ENCODE measurements at regions not wholly inside any gene's neighbourhood (a gene's known extent, or its start where the extent isn't known, plus 50 kb on each side); places are given as distances from the start of the nearest gene placed in this dataset.

- DNase-seq (ENCODE audit: extremely low spot score) = no peak
- no peaks in the 10 kb centered on the region for H3K4me1 ChIP-seq (ENCODE audit: insufficient read depth)
- no peak overlapping the region for H3K4me3 ChIP-seq (ENCODE audit: low read depth, low read length)
Measured at GRCh38 chr6:94463306-94463705, 1043.9 kb upstream of the EPHA7 start.

GRCh38 chr6:94462231-94462630 lies 1042.9 kb upstream of the EPHA7 start:
- DNase-seq (ENCODE audit: extremely low spot score) = no peak
- no peak overlapping the region for H3K27ac ChIP-seq (ENCODE audit: low read depth)

More at GRCh38 chr6:94463306-94463705, 1043.9 kb upstream of the EPHA7 start:
- Histone ChIP-seq H3K36me3 (ENCODE audit: insufficient read depth) (no peaks in the 10 kb centered on the region), H3K27ac (ENCODE audit: low read depth) (no peak overlapping the region)
- WGBS = 93% methylated on average over 1 of the region's 1 CpG

GRCh38 chr6:94456266-94456665 lies 1036.9 kb upstream of the EPHA7 start:
- WGBS = 46% methylated on average over 2 of the region's 2 CpGs
- H3K36me3 ChIP-seq (ENCODE audit: insufficient read depth) = no peaks in the 10 kb centered on the region
- H3K4me1 ChIP-seq (ENCODE audit: insufficient read depth) = peaks cover 1% of the 10 kb centered on the region
- H3K4me3 ChIP-seq (ENCODE audit: low read depth, low read length) = no peak overlapping the region
- no peak for DNase-seq (ENCODE audit: extremely low spot score)
- H3K27ac ChIP-seq (ENCODE audit: low read depth) = no peak overlapping the region

More at GRCh38 chr6:94462231-94462630, 1042.9 kb upstream of the EPHA7 start:
- H3K4me3 ChIP-seq (ENCODE audit: low read depth, low read length) = no peak overlapping the region
- no peaks in the 10 kb centered on the region for H3K4me1 ChIP-seq (ENCODE audit: insufficient read depth)
- H3K36me3 ChIP-seq (ENCODE audit: insufficient read depth) = no peaks in the 10 kb centered on the region

- DNase-seq (ENCODE audit: extremely low spot score) = no peak
- H3K36me3 ChIP-seq (ENCODE audit: insufficient read depth) = no peaks in the 10 kb centered on the region
- 25% methylated on average over 2 of the region's 2 CpGs for WGBS
- peaks cover 1% of the 10 kb centered on the region for H3K4me1 ChIP-seq (ENCODE audit: insufficient read depth)
- H3K27ac ChIP-seq (ENCODE audit: low read depth) = no peak overlapping the region
- no peak overlapping the region for H3K4me3 ChIP-seq (ENCODE audit: low read depth, low read length)
Measured at GRCh38 chr6:94454231-94454630, 1034.9 kb upstream of the EPHA7 start.

- no peak overlapping the region for H3K27ac ChIP-seq (ENCODE audit: low read depth)
- H3K36me3 ChIP-seq (ENCODE audit: insufficient read depth) = no peaks in the 10 kb centered on the region
- no peak overlapping the region for H3K4me3 ChIP-seq (ENCODE audit: low read depth, low read length)
- no peaks in the 10 kb centered on the region for H3K4me1 ChIP-seq (ENCODE audit: insufficient read depth)
- DNase-seq (ENCODE audit: extremely low spot score) = no peak
- 58% methylated on average over 3 of the region's 3 CpGs for WGBS
Measured at GRCh38 chr6:94446120-94446519, 1026.8 kb upstream of the EPHA7 start.

GRCh38 chr6:94443701-94444100 lies 1024.3 kb upstream of the EPHA7 start:
- H3K27ac ChIP-seq (ENCODE audit: low read depth) = no peak overlapping the region
- H3K4me3 ChIP-seq (ENCODE audit: low read depth, low read length) = no peak overlapping the region
- H3K36me3 ChIP-seq (ENCODE audit: insufficient read depth) = no peaks in the 10 kb centered on the region
- no peak for DNase-seq (ENCODE audit: extremely low spot score)
- 74% methylated on average over 2 of the region's 2 CpGs for WGBS
- no peaks in the 10 kb centered on the region for H3K4me1 ChIP-seq (ENCODE audit: insufficient read depth)

- Histone ChIP-seq H3K36me3 (ENCODE audit: insufficient read depth) (no peaks in the 10 kb centered on the region), H3K27ac (ENCODE audit: low read depth) (no peak overlapping the region), H3K4me3 (ENCODE audit: low read depth, low read length) (no peak overlapping the region), H3K4me1 (ENCODE audit: insufficient read depth) (no peaks in the 10 kb centered on the region)
- DNase-seq (ENCODE audit: extremely low spot score) = no peak
Measured at GRCh38 chr6:94424692-94425091, 1005.3 kb upstream of the EPHA7 start.

GRCh38 chr6:94417363-94417762 lies 998.0 kb upstream of the EPHA7 start:
- Histone ChIP-seq H3K4me1 (ENCODE audit: insufficient read depth) (no peaks in the 10 kb centered on the region), H3K36me3 (ENCODE audit: insufficient read depth) (no peaks in the 10 kb centered on the region), H3K4me3 (ENCODE audit: low read depth, low read length) (no peak overlapping the region), H3K27ac (ENCODE audit: low read depth) (no peak overlapping the region)
- DNase-seq (ENCODE audit: extremely low spot score) = no peak
- 86% methylated on average over 1 of the region's 1 CpG for WGBS

- WGBS = 82% methylated on average over 1 of the region's 1 CpG
- no peak overlapping the region for H3K4me3 ChIP-seq (ENCODE audit: low read depth, low read length)
- no peaks in the 10 kb centered on the region for H3K4me1 ChIP-seq (ENCODE audit: insufficient read depth)
- no peak overlapping the region for H3K27ac ChIP-seq (ENCODE audit: low read depth)
- H3K36me3 ChIP-seq (ENCODE audit: insufficient read depth) = no peaks in the 10 kb centered on the region
- DNase-seq (ENCODE audit: extremely low spot score) = no peak
Measured at GRCh38 chr6:94414041-94414440, 994.7 kb upstream of the EPHA7 start.

- H3K4me3 ChIP-seq (ENCODE audit: low read depth, low read length) = no peak overlapping the region
- WGBS = 34% methylated on average over 3 of the region's 3 CpGs
Measured at GRCh38 chr6:94401311-94401710, 982.0 kb upstream of the EPHA7 start.

GRCh38 chr6:94394822-94395221 lies 975.5 kb upstream of the EPHA7 start:
- Histone ChIP-seq H3K27ac (ENCODE audit: low read depth) (no peak overlapping the region), H3K4me1 (ENCODE audit: insufficient read depth) (no peaks in the 10 kb centered on the region), H3K4me3 (ENCODE audit: low read depth, low read length) (no peak overlapping the region), H3K36me3 (ENCODE audit: insufficient read depth) (no peaks in the 10 kb centered on the region)
- no peak for DNase-seq (ENCODE audit: extremely low spot score)
- WGBS = 82% methylated on average over 2 of the region's 2 CpGs

More at GRCh38 chr6:94401311-94401710, 982.0 kb upstream of the EPHA7 start:
- Histone ChIP-seq H3K27ac (ENCODE audit: low read depth) (no peak overlapping the region), H3K36me3 (ENCODE audit: insufficient read depth) (no peaks in the 10 kb centered on the region), H3K4me1 (ENCODE audit: insufficient read depth) (no peaks in the 10 kb centered on the region)
- no peak for DNase-seq (ENCODE audit: extremely low spot score)

- H3K4me3 ChIP-seq (ENCODE audit: low read depth, low read length) = no peak overlapping the region
- no peak overlapping the region for H3K27ac ChIP-seq (ENCODE audit: low read depth)
- no peaks in the 10 kb centered on the region for H3K4me1 ChIP-seq (ENCODE audit: insufficient read depth)
- DNase-seq (ENCODE audit: extremely low spot score) = no peak
- 84% methylated on average over 2 of the region's 2 CpGs for WGBS
- no peaks in the 10 kb centered on the region for H3K36me3 ChIP-seq (ENCODE audit: insufficient read depth)
Measured at GRCh38 chr6:94389218-94389617, 969.9 kb upstream of the EPHA7 start.

GRCh38 chr6:94377835-94378234 lies 958.5 kb upstream of the EPHA7 start:
- no peak for DNase-seq (ENCODE audit: extremely low spot score)
- H3K27ac ChIP-seq (ENCODE audit: low read depth) = no peak overlapping the region

GRCh38 chr6:94376876-94377275 lies 957.5 kb upstream of the EPHA7 start:
- 69% methylated on average over 1 of the region's 1 CpG for WGBS
- no peaks in the 10 kb centered on the region for H3K4me1 ChIP-seq (ENCODE audit: insufficient read depth)
- no peak for DNase-seq (ENCODE audit: extremely low spot score)
- no peaks in the 10 kb centered on the region for H3K36me3 ChIP-seq (ENCODE audit: insufficient read depth)
- H3K4me3 ChIP-seq (ENCODE audit: low read depth, low read length) = no peak overlapping the region
- H3K27ac ChIP-seq (ENCODE audit: low read depth) = no peak overlapping the region

More at GRCh38 chr6:94377835-94378234, 958.5 kb upstream of the EPHA7 start:
- H3K4me1 ChIP-seq (ENCODE audit: insufficient read depth) = no peaks in the 10 kb centered on the region
- H3K36me3 ChIP-seq (ENCODE audit: insufficient read depth) = no peaks in the 10 kb centered on the region
- no peak overlapping the region for H3K4me3 ChIP-seq (ENCODE audit: low read depth, low read length)
- WGBS = 68% methylated on average over 1 of the region's 1 CpG

- Histone ChIP-seq H3K4me3 (ENCODE audit: low read depth, low read length) (no peak overlapping the region), H3K36me3 (ENCODE audit: insufficient read depth) (no peaks in the 10 kb centered on the region), H3K27ac (ENCODE audit: low read depth) (no peak overlapping the region), H3K4me1 (ENCODE audit: insufficient read depth) (no peaks in the 10 kb centered on the region)
- DNase-seq (ENCODE audit: extremely low spot score) = no peak
Measured at GRCh38 chr6:94372229-94372628, 952.9 kb upstream of the EPHA7 start.

All from urinary bladder (tissue), 3 donors.